ENCODE measurements at regions not wholly inside any gene's neighbourhood (a gene's known extent, or its start where the extent isn't known, plus 50 kb on each side); places are given as distances from the start of the nearest gene placed in this dataset.
A peak's percentile ranks its signal among the peaks of the same experiment; 100 is the strongest.
"Not testable (repeated sequence)": the region's sequence is repeated elsewhere in the genome, so short reads cannot be mapped to it uniquely, and the experiment has no call there.

GRCh38 chr6:49205526-49205925, 257.5 kb downstream of the MMUT start:
- H3K9me3 Mint-ChIP-seq (ENCODE audit: unreplicated experiment), result no peaks in the 10 kb centered on the region
- TF ChIP-seq CTCF (IDR thresholded peaks at IDR 0.05; ENCODE audit: unreplicated experiment), result no peak
- no peak overlapping the region for H3K4me3 Mint-ChIP-seq (ENCODE audit: unreplicated experiment)
- BruUV-seq (replicated peaks), result no TSS peak
- no peak for DNase-seq (ENCODE audit: unreplicated experiment)
- ChIA-PET POLR2A (interaction anchor here (0.6 to 0.7 kb wide), 2 partner anchors 39 to 265 kb away, joined by 3 to 4 read pairs; no protein-coding TSS in a partner anchor), CTCF (no interaction called here)
- H3K36me3 Mint-ChIP-seq (ENCODE audit: insufficient read depth, unreplicated experiment), result no peaks in the 10 kb centered on the region
- H3K4me1 Mint-ChIP-seq (ENCODE audit: insufficient read depth, unreplicated experiment), result no peaks in the 10 kb centered on the region
- intact Hi-C loops (cut with micrococcal nuclease), result no loop called here
- no peak overlapping the region for H3K27ac Mint-ChIP-seq (ENCODE audit: low read depth, unreplicated experiment)
- H3K27me3 Mint-ChIP-seq (ENCODE audit: insufficient read depth, unreplicated experiment), result no peaks in the 10 kb centered on the region

- DNase-seq (ENCODE audit: unreplicated experiment), result peak; percentile 1
- POLR2A ChIA-PET, result no interaction called here
- CTCF ChIA-PET, result no interaction called here
- no peaks in the 10 kb centered on the region for H3K27me3 Mint-ChIP-seq (ENCODE audit: insufficient read depth, unreplicated experiment)
- no peak overlapping the region for H3K4me3 Mint-ChIP-seq (ENCODE audit: unreplicated experiment)
- H3K27ac Mint-ChIP-seq (ENCODE audit: low read depth, unreplicated experiment), result no peak overlapping the region
- no peaks in the 10 kb centered on the region for H3K9me3 Mint-ChIP-seq (ENCODE audit: unreplicated experiment)
- BruUV-seq (replicated peaks), result no TSS peak
- intact Hi-C loops (cut with micrococcal nuclease), result no loop called here
- H3K36me3 Mint-ChIP-seq (ENCODE audit: insufficient read depth, unreplicated experiment), result no peaks in the 10 kb centered on the region
- no peak for TF ChIP-seq CTCF (IDR thresholded peaks at IDR 0.05; ENCODE audit: unreplicated experiment)
- no peaks in the 10 kb centered on the region for H3K4me1 Mint-ChIP-seq (ENCODE audit: insufficient read depth, unreplicated experiment)
These were observed 260.0 kb downstream of the MMUT start for GRCh38 chr6:49202924-49203536.

- no peaks in the 10 kb centered on the region for H3K9me3 Mint-ChIP-seq (ENCODE audit: unreplicated experiment)
- ChIA-PET CTCF (interaction anchor here (0.9 kb wide), 1 partner anchor 209 kb away, joined by 4 read pairs; no protein-coding TSS in a partner anchor), POLR2A (no interaction called here)
- no peak for DNase-seq (ENCODE audit: unreplicated experiment)
- BruUV-seq (replicated peaks), result no TSS peak
- H3K4me1 Mint-ChIP-seq (ENCODE audit: insufficient read depth, unreplicated experiment), result no peaks in the 10 kb centered on the region
- H3K36me3 Mint-ChIP-seq (ENCODE audit: insufficient read depth, unreplicated experiment), result no peaks in the 10 kb centered on the region
- TF ChIP-seq CTCF (IDR thresholded peaks at IDR 0.05; ENCODE audit: unreplicated experiment), result no peak
- H3K27me3 Mint-ChIP-seq (ENCODE audit: insufficient read depth, unreplicated experiment), result no peaks in the 10 kb centered on the region
- H3K4me3 Mint-ChIP-seq (ENCODE audit: unreplicated experiment), result no peak overlapping the region
- H3K27ac Mint-ChIP-seq (ENCODE audit: low read depth, unreplicated experiment), result no peak overlapping the region
- intact Hi-C loops (cut with micrococcal nuclease), result no loop called here
These were observed 265.0 kb downstream of the MMUT start for GRCh38 chr6:49198015-49198414.

- POLR2A ChIA-PET; H3K27me3 Mint-ChIP-seq (ENCODE audit: insufficient read depth, unreplicated experiment); DNase-seq (ENCODE audit: unreplicated experiment); H3K9me3 Mint-ChIP-seq (ENCODE audit: unreplicated experiment); intact Hi-C loops (cut with micrococcal nuclease); H3K4me3 Mint-ChIP-seq (ENCODE audit: unreplicated experiment); BruUV-seq (replicated peaks); H3K4me1 Mint-ChIP-seq (ENCODE audit: insufficient read depth, unreplicated experiment); H3K27ac Mint-ChIP-seq (ENCODE audit: low read depth, unreplicated experiment); CTCF ChIA-PET; H3K36me3 Mint-ChIP-seq (ENCODE audit: insufficient read depth, unreplicated experiment): not testable (repeated sequence)
These were observed 300.7 kb downstream of the MMUT start for GRCh38 chr6:49162379-49162778.

GRCh38 chr6:49155316-49155715, 307.7 kb downstream of the MMUT start:
- POLR2A ChIA-PET, result interaction anchor here (0.7 kb wide), 1 partner anchor 224 kb away, joined by 3 read pairs; no protein-coding TSS in a partner anchor
- BruUV-seq (replicated peaks), result no TSS peak

More at GRCh38 chr6:49155316-49155715, 307.7 kb downstream of the MMUT start:
- H3K4me1 Mint-ChIP-seq (ENCODE audit: insufficient read depth, unreplicated experiment), result no peaks in the 10 kb centered on the region
- intact Hi-C loops (cut with micrococcal nuclease), result no loop called here
- H3K27me3 Mint-ChIP-seq (ENCODE audit: insufficient read depth, unreplicated experiment), result no peaks in the 10 kb centered on the region
- H3K9me3 Mint-ChIP-seq (ENCODE audit: unreplicated experiment), result no peaks in the 10 kb centered on the region
- H3K27ac Mint-ChIP-seq (ENCODE audit: low read depth, unreplicated experiment), result no peak overlapping the region
- CTCF ChIA-PET, result no interaction called here
- DNase-seq (ENCODE audit: unreplicated experiment), result no peak
- no peak overlapping the region for H3K4me3 Mint-ChIP-seq (ENCODE audit: unreplicated experiment)
- TF ChIP-seq CTCF (IDR thresholded peaks at IDR 0.05; ENCODE audit: unreplicated experiment), result no peak
- H3K36me3 Mint-ChIP-seq (ENCODE audit: insufficient read depth, unreplicated experiment), result no peaks in the 10 kb centered on the region

All from MCF 10A (cell line).